SK-N-SH treated with all-trans-retinoic acid at 6 μM for 48 hours (cell line): ENCODE measurements at regions not wholly inside any gene's neighbourhood (a gene's known extent, or its start where the extent isn't known, plus 50 kb on each side); places are given as distances from the start of the nearest gene placed in this dataset.

ENCODE experiments used
- OSR1 ChIP-seq: fragments of 250-450 bp; sonication (Bioruptor Pico); IDR thresholded peaks from 2 replicates; pipeline ENCODE4 v1.8.0; 2022; ENCODE audit warnings: moderate library complexity, mild to moderate bottlenecking, inconsistent platforms
- PATZ1 ChIP-seq: fragments of 250-450 bp; sonication (Bioruptor Pico); IDR thresholded peaks from 2 replicates; pipeline ENCODE4 v1.8.0; 2020; ENCODE audit warnings: mild to moderate bottlenecking, moderate library complexity, borderline replicate concordance
- RARB ChIP-seq: fragments of 250-450 bp; sonication (Bioruptor Pico); IDR thresholded peaks from 2 replicates; pipeline ENCODE4 v1.8.0; 2021; ENCODE audit warnings: mild to moderate bottlenecking, moderate library complexity
- TOX ChIP-seq: fragments of 250-450 bp; sonication (Bioruptor Pico); IDR thresholded peaks from 2 replicates; pipeline ENCODE4 v1.8.0; 2021; ENCODE audit warnings: mild to moderate bottlenecking, moderate library complexity, borderline replicate concordance
- ZFP3 ChIP-seq: fragments of 250-450 bp; sonication (Bioruptor Pico); IDR thresholded peaks from 2 replicates; pipeline ENCODE4 v1.5.0; 2020; ENCODE audit warnings: mild to moderate bottlenecking, moderate library complexity
- ZFP30 ChIP-seq: fragments of 450-650 bp; formaldehyde crosslinking; IDR thresholded peaks from 2 replicates; pipeline ENCODE4 v1.5.0; 2022; ENCODE audit warnings: mild to moderate bottlenecking, moderate library complexity

- no peak for TF ChIP-seq OSR1 (CRISPR knock-in tag)
- TF ChIP-seq ZFP3 (CRISPR knock-in tag): no peak
- TF ChIP-seq PATZ1 (CRISPR knock-in tag): no peak
- no peak for TF ChIP-seq ZFP30 (CRISPR knock-in tag)
- TF ChIP-seq TOX: no peak
- no peak for TF ChIP-seq RARB
These were observed 113.9 kb upstream of the SORBS2 start for GRCh38 chr4:185925910-185926360.
